ENCODE measurements at regions not wholly inside any gene's neighbourhood (a gene's known extent, or its start where the extent isn't known, plus 50 kb on each side); places are given as distances from the start of the nearest gene placed in this dataset.

- no peak for DNase-seq (ENCODE audit: low spot score)
Measured at GRCh38 chr19:31092274-31092673, 257.0 kb downstream of the TSHZ3 start.

DNA sequence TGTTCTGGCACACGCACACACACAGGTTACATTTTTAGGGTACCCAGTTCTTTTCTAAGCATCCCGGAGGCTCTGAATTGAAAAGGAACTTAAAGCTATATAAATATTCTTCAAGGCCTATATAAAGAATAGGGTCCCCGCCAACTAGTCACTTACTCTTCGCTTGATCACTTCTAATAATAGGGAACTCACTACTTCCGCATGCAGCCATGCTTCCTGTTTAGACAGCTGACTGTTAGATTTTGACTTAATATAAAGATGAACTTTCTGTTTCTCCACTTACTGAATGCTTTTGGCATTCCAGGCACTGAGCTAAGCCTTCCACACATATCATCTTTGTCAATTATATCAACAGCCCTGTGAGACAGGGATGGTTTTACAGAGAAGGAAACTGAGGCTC is 259.6 kb downstream of the TSHZ3 start:
- DNase-seq (ENCODE audit: low spot score): no peak

- no peak for DNase-seq (ENCODE audit: low spot score)
Measured at GRCh38 chr19:31085125-31085524, 264.1 kb downstream of the TSHZ3 start.

- DNase-seq (ENCODE audit: low spot score): no peak
Measured at GRCh38 chr19:31083105-31083504, 266.1 kb downstream of the TSHZ3 start.

- DNase-seq (ENCODE audit: low spot score): no peak
Measured at GRCh38 chr19:31075146-31075655, 274.0 kb downstream of the TSHZ3 start.

- no peak for DNase-seq (ENCODE audit: low spot score)
Measured at GRCh38 chr19:31074199-31075125, 274.8 kb downstream of the TSHZ3 start.

- DNase-seq (ENCODE audit: low spot score): peak; percentile 74
Measured at GRCh38 chr19:31073485-31074198, 275.6 kb downstream of the TSHZ3 start.

DNA sequence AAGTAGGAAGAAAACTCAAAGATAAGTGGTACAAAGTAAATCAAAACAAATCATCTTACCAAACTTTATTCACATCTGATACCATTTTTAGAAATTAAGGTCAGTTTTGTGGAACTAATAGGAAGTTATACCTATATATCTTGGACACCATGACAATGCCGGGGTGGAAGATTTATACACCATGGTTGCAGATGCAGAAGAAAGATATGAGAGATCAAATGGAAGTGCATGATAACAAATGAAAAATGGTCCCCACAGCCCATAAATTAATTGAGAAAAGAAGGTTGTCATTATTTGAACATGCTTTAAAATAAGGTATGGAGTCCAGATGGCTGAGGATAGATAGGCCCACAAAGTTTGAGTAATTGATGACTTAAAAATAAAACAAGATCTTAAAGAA is 276.8 kb downstream of the TSHZ3 start:
- DNase-seq (ENCODE audit: low spot score): no peak

GRCh38 chr19:31071136-31071855 is 277.9 kb downstream of the TSHZ3 start:
- peak; percentile 30 for DNase-seq (ENCODE audit: low spot score)

GRCh38 chr19:31070146-31071065 is 278.8 kb downstream of the TSHZ3 start:
- no peak for DNase-seq (ENCODE audit: low spot score)

- no peak for DNase-seq (ENCODE audit: low spot score)
Measured at GRCh38 chr19:31068268-31068667, 281.0 kb downstream of the TSHZ3 start.

DNA sequence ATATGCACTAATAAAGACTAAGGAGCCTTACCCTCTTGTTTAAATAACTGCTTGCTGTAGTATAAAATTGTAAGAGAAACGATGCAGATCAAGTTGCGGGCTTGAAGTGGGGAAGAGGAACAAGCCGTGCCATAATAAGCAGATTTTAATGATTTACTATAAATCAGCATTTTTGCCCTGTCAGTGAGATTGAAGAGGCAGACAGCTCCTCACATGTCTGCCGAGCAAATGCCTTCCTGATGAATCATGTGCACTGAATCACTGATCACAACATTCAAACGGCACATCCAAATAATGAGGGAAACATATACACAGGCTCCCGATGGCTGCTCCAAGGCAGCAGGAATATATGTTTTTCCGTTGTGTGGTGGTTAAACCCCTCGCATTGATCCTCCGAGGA is 282.9 kb downstream of the TSHZ3 start:
- DNase-seq (ENCODE audit: low spot score): peak; percentile 22

DNA sequence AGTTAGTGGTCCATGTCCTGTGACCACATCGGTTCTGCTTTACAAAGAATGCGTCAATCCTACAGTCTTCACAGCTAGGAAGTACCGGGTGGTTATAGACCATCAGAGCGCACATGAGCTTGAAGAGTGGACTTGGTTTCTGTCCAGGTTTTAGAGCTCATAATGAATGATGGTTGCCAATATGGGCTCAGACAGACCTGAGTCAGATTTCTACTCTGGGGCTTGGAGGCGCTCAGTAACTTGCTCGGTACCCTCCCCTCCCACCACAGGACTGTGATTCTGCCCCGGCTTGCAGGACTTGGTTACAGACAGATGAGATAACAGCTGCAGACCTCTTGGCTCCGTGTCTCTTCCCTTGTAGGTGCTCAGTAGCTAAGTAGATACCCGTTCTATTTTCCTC is 284.7 kb downstream of the TSHZ3 start:
- DNase-seq (ENCODE audit: low spot score): peak; percentile 17

DNA sequence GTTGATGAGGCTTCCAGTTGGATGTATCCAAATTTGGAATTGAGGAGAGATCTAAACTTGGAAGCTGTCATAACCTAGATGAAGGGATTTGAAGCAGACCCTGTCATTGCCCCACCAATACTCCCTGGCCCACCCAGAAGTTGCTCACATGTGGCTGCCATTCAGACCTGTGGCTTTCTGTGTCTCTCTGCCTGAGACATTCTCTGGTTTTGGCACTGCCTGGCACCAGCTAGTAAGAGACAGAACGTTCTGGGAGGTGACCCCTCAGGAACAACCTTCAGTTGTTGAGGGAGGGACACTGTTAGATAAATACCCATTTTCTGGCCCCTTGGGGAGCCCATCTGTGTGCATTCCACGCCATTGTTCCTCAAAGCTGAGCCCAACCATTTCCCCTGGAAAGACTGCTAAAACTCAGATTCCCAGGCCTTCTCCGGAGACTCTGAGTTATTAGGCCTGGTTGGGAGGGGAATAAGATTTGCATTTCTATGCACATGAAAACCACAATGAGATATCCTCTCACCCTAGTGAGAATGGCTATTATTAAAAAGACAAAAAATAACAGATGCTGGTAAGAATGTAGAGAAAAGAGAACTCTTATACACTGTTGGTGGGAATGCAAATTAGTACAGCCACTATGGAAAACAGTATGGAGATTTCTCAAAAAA is 290.4 kb downstream of the TSHZ3 start:
- no peak for DNase-seq (ENCODE audit: low spot score)

DNA sequence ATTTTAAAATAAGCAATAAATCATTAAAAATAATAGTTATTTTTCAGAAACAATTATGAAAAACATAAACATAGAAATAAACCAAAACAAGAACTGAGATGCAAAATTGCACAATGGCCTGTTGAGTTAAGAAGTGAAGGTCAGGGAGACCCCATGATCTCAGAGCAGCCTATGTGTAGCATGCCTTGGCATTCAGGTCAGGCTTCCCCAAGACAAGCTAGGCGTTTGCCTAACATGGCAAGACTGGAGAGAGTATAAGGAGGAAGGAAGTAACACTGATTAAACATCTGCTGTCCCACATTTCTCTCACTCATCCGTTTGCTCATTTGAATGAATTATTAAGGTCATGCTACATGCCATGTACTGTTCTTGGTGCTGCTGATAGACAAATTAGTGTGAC is 291.8 kb downstream of the TSHZ3 start:
- no peak for DNase-seq (ENCODE audit: low spot score)

DNA sequence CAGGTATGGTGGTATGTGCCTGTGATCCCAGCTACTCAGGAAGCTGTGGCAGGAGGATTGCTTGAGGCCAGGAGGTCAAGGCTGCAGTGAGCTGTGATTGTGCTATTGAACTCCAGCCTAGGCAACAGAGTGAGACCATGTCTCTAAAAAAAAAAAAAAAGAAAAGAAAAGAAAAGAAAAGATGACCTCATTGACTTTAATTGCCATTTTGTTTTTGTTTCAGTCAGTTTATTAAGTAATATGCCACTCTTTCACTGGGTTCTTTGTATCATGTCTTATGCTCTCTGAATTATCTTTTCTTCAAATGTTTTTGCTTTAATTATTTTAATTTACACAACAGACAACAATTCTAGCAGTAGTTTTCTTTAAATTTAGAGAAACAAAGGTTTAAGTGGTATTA is 293.8 kb downstream of the TSHZ3 start:
- DNase-seq (ENCODE audit: low spot score): no peak

- peak; percentile 18 for DNase-seq (ENCODE audit: low spot score)
Measured at GRCh38 chr19:31054430-31054829, 294.8 kb downstream of the TSHZ3 start.

- DNase-seq (ENCODE audit: low spot score): no peak
Measured at GRCh38 chr19:31049431-31049830, 299.8 kb downstream of the TSHZ3 start.

- DNase-seq (ENCODE audit: low spot score): no peak
Measured at GRCh38 chr19:31046024-31046423, 303.2 kb downstream of the TSHZ3 start.

- no peak for DNase-seq (ENCODE audit: low spot score)
Measured at GRCh38 chr19:31041461-31041860, 307.8 kb downstream of the TSHZ3 start.
